ENCODE measurements at regions not wholly inside any gene's neighbourhood (a gene's known extent, or its start where the extent isn't known, plus 50 kb on each side); places are given as distances from the start of the nearest gene placed in this dataset.
"Not testable (repeated sequence)": the region's sequence is repeated elsewhere in the genome, so short reads cannot be mapped to it uniquely, and the experiment has no call there.

- H3K36me3 Mint-ChIP-seq (ENCODE audit: low read depth, unreplicated experiment) = no peaks in the 10 kb centered on the region
- H3K4me1 Mint-ChIP-seq (ENCODE audit: unreplicated experiment) = no peaks in the 10 kb centered on the region
- H3K9me3 Mint-ChIP-seq (ENCODE audit: unreplicated experiment) = no peaks in the 10 kb centered on the region
- TF ChIP-seq, protein P1, sequence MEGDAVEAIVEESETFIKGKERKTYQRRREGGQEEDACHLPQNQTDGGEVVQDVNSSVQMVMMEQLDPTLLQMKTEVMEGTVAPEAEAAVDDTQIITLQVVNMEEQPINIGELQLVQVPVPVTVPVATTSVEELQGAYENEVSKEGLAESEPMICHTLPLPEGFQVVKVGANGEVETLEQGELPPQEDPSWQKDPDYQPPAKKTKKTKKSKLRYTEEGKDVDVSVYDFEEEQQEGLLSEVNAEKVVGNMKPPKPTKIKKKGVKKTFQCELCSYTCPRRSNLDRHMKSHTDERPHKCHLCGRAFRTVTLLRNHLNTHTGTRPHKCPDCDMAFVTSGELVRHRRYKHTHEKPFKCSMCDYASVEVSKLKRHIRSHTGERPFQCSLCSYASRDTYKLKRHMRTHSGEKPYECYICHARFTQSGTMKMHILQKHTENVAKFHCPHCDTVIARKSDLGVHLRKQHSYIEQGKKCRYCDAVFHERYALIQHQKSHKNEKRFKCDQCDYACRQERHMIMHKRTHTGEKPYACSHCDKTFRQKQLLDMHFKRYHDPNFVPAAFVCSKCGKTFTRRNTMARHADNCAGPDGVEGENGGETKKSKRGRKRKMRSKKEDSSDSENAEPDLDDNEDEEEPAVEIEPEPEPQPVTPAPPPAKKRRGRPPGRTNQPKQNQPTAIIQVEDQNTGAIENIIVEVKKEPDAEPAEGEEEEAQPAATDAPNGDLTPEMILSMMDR (IDR thresholded peaks at IDR 0.05; ENCODE audit: unreplicated experiment) = no peak
- no peaks in the 10 kb centered on the region for H3K27me3 Mint-ChIP-seq (ENCODE audit: unreplicated experiment)
- no peak for DNase-seq (ENCODE audit: low spot score)
- no peak overlapping the region for H3K27ac Mint-ChIP-seq (ENCODE audit: unreplicated experiment)
- H3K4me3 Mint-ChIP-seq (ENCODE audit: unreplicated experiment) = no peak overlapping the region
Measured at GRCh38 chr1:98555814-98556213, 105.7 kb upstream of the SNX7 start.

DNA sequence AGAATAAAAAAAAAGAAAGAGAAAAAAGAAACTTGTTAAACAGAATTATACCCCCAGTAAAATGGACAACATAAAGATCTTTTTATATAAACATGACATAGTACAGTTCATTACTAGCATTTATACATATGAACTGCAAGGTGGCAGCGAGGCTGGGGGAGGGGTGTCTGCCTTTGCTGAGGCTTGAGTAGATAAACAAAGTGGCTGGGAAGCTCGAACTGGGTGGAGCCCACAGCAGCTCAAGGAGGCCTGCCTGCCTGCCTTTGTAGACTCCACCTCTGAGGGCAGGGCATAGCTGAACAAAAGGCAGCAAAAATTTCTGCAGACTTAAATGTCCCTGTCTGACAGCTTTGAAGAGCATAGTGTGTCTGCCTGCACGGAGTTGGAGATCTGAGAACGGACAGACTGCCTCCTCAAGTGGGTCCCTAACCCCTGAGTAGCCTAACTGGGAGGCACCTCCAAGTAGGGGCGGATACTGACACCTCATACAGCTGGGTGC, 108.9 kb upstream of the SNX7 start:
- H3K27me3 Mint-ChIP-seq (ENCODE audit: unreplicated experiment); H3K4me1 Mint-ChIP-seq (ENCODE audit: unreplicated experiment); H3K27ac Mint-ChIP-seq (ENCODE audit: unreplicated experiment); H3K4me3 Mint-ChIP-seq (ENCODE audit: unreplicated experiment); H3K9me3 Mint-ChIP-seq (ENCODE audit: unreplicated experiment); H3K36me3 Mint-ChIP-seq (ENCODE audit: low read depth, unreplicated experiment); DNase-seq (ENCODE audit: low spot score): not testable (repeated sequence)

GRCh38 chr1:98550076-98550475, 111.4 kb upstream of the SNX7 start:
- TF ChIP-seq, protein P1 (IDR thresholded peaks at IDR 0.05; ENCODE audit: unreplicated experiment) = no peak
- H3K36me3 Mint-ChIP-seq (ENCODE audit: low read depth, unreplicated experiment) = no peaks in the 10 kb centered on the region
- H3K27ac Mint-ChIP-seq (ENCODE audit: unreplicated experiment) = no peak overlapping the region
- H3K27me3 Mint-ChIP-seq (ENCODE audit: unreplicated experiment) = no peaks in the 10 kb centered on the region
- no peak for DNase-seq (ENCODE audit: low spot score)
- H3K4me3 Mint-ChIP-seq (ENCODE audit: unreplicated experiment) = no peak overlapping the region
- H3K4me1 Mint-ChIP-seq (ENCODE audit: unreplicated experiment) = no peaks in the 10 kb centered on the region
- no peaks in the 10 kb centered on the region for H3K9me3 Mint-ChIP-seq (ENCODE audit: unreplicated experiment)

DNA sequence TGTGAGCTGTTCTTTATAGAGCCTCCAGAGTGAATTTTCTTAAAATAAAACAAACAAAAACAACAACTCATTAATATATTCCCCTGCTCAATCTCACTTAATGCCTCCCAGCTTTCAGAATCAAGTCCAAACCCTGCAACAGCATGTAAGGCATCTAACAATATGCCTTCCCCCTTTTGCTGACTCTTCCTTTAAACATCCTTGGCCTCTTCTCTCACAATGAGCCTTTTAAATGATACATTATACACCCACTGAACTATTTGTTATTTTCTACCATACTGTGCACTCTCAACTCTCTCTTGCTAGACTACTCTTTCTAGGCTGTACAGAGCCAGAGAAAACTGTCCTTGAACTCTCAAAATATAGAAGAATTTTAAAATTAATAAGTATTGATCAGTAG, 115.2 kb upstream of the SNX7 start:
- no peaks in the 10 kb centered on the region for H3K4me1 Mint-ChIP-seq (ENCODE audit: unreplicated experiment)
- no peak overlapping the region for H3K27ac Mint-ChIP-seq (ENCODE audit: unreplicated experiment)
- H3K27me3 Mint-ChIP-seq (ENCODE audit: unreplicated experiment) = no peaks in the 10 kb centered on the region
- H3K36me3 Mint-ChIP-seq (ENCODE audit: low read depth, unreplicated experiment) = no peaks in the 10 kb centered on the region
- DNase-seq (ENCODE audit: low spot score) = no peak
- H3K4me3 Mint-ChIP-seq (ENCODE audit: unreplicated experiment) = no peak overlapping the region
- H3K9me3 Mint-ChIP-seq (ENCODE audit: unreplicated experiment) = no peaks in the 10 kb centered on the region
- TF ChIP-seq, protein P1 (IDR thresholded peaks at IDR 0.05; ENCODE audit: unreplicated experiment) = no peak

DNA sequence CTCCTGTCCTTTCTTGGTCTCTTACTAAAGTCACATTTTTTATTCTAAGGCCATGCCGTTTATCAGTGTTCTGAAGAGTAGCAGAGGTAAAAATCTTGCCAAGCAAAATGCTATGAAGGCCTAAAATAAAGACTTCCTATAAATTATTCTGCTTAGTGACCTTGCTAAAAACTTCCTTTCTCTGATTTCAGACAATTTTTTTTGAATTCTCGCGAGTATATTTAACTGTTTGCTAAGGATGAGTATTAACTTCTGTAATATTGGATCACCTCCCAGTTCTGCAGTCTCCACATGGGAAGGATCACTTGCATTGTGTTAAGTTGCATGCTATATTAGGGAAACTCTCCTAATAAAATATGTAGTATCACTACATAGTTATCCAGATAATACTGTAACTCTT, 123.4 kb upstream of the SNX7 start:
- no peaks in the 10 kb centered on the region for H3K27me3 Mint-ChIP-seq (ENCODE audit: unreplicated experiment)
- no peak overlapping the region for H3K27ac Mint-ChIP-seq (ENCODE audit: unreplicated experiment)
- no peaks in the 10 kb centered on the region for H3K9me3 Mint-ChIP-seq (ENCODE audit: unreplicated experiment)
- H3K4me1 Mint-ChIP-seq (ENCODE audit: unreplicated experiment) = no peaks in the 10 kb centered on the region
- no peaks in the 10 kb centered on the region for H3K36me3 Mint-ChIP-seq (ENCODE audit: low read depth, unreplicated experiment)
- TF ChIP-seq, protein P1 (IDR thresholded peaks at IDR 0.05; ENCODE audit: unreplicated experiment) = no peak
- no peak for DNase-seq (ENCODE audit: low spot score)
- no peak overlapping the region for H3K4me3 Mint-ChIP-seq (ENCODE audit: unreplicated experiment)

- no peak overlapping the region for H3K27ac Mint-ChIP-seq (ENCODE audit: unreplicated experiment)
Measured at GRCh38 chr1:98523256-98523655, 138.3 kb upstream of the SNX7 start.

More at GRCh38 chr1:98523256-98523655, 138.3 kb upstream of the SNX7 start:
- Mint-ChIP-seq H3K4me1 (ENCODE audit: unreplicated experiment) (no peaks in the 10 kb centered on the region), H3K4me3 (ENCODE audit: unreplicated experiment) (no peak overlapping the region), H3K9me3 (ENCODE audit: unreplicated experiment) (no peaks in the 10 kb centered on the region), H3K36me3 (ENCODE audit: low read depth, unreplicated experiment) (peaks cover 4% of the 10 kb centered on the region), H3K27me3 (ENCODE audit: unreplicated experiment) (no peaks in the 10 kb centered on the region)
- DNase-seq (ENCODE audit: low spot score) = no peak
- TF ChIP-seq, protein P1 (IDR thresholded peaks at IDR 0.05; ENCODE audit: unreplicated experiment) = no peak

Data from endothelial cell (in vitro differentiated cells).